Endometrium (tissue), 2 donors: ENCODE measurements at regions not wholly inside any gene's neighbourhood (a gene's known extent, or its start where the extent isn't known, plus 50 kb on each side); places are given as distances from the start of the nearest gene placed in this dataset.
A peak's percentile ranks its signal among the peaks of the same experiment; 100 is the strongest.

Experiments used
- FAIRE-seq: peaks from 2 replicates; lab custom pipeline; 2012; peaks lifted over from hg19 to GRCh38; lab: Jason Lieb, UNC
- donor health status: control.
- donor health status: control.

DNA sequence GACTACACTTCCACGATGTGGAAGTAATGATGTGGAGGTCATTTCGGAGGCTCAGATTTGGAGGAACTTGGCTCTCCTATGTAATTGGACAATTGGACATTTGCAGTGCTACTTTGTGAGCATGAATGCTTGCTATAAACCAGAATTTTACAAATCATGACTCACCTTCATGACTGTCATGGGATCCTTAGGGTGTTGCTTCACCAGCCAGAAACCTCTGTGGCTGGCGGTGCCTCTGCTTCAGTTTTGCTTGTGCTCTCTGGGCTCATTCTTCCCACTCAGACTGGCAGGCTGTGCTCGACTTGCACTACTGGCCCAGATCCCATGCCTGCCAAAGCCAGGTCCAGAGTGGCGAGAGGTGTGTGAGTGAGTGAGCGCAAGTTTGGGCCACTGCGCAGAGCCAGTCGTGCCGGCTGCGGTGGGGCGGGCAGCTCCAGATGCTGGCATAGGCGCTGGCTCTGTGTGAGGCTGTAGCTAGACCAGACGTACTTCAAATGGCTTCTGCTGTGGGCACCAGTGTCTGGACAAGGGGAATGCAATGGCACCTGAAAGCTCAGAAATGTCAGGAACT, 387.8 kb downstream of the AEBP2 start:
- no peak for FAIRE-seq

GRCh38 chr12:19829100-19829853, 390.0 kb downstream of the AEBP2 start:
- FAIRE-seq, result no peak

DNA sequence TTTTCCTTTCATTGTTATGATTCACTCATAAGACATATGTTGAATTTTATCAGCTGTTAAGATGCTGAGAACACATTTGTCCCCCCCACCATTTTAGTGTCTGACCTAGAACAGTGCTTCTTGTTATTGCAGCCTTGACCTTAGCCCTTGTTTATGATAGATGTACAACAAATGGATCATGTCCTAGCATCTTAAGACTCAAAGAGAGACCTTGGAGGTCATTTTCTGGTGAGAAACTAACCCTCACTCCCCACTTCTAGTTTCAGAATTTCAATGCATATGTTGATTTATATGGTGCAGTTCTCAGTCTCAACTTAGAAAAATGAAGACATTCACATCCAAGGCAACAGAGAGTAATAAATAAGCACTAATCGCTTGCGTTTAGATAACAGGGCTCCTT, 391.2 kb downstream of the AEBP2 start:
- FAIRE-seq, result no peak

- no peak for FAIRE-seq
Measured at GRCh38 chr12:19833775-19834501, 394.6 kb downstream of the AEBP2 start.

- FAIRE-seq, result no peak
Measured at GRCh38 chr12:19834592-19834991, 395.3 kb downstream of the AEBP2 start.

- FAIRE-seq, result no peak
Measured at GRCh38 chr12:19836056-19836455, 396.8 kb downstream of the AEBP2 start.

DNA sequence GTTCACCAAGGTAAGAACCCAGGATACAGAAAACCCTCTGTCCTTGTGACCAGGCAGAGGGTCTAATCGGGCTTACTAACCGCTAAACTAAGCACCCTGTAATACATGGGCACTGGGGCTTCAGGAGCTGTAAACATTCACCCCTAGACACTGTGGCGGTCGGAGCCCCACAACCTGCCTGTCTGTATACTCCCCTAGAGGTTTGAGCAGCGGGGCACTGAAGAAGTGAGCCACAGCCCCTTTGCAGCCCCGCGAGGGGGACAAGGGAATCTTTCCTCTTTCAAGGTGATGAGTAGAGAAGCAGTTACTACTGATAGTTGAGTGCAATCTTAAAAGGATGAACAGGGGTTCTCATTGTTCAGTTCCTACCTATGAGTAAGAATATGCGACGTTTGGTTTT, 397.2 kb downstream of the AEBP2 start:
- FAIRE-seq, result no peak

DNA sequence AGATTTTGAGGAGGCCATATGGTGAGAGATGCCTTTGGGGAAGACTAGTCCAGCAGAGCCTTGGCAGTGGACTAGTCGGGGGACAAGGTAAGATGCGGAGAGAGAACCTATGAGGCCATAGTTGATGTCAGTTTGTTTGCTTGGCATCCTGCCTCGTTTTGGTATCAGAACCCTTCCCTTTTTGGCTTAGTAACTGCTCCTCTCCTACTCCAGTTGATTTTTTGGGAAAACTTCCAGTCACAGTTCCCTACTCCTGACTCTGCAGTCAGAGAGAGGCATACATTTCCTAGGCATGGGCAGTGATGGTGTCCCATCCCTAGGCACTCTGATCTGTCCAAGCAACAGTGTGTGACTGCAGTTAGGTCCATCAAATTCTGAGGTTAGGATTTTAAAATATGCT, 398.3 kb downstream of the AEBP2 start:
- no peak for FAIRE-seq

- no peak for FAIRE-seq
Measured at GRCh38 chr12:19841451-19841850, 402.2 kb downstream of the AEBP2 start.

DNA sequence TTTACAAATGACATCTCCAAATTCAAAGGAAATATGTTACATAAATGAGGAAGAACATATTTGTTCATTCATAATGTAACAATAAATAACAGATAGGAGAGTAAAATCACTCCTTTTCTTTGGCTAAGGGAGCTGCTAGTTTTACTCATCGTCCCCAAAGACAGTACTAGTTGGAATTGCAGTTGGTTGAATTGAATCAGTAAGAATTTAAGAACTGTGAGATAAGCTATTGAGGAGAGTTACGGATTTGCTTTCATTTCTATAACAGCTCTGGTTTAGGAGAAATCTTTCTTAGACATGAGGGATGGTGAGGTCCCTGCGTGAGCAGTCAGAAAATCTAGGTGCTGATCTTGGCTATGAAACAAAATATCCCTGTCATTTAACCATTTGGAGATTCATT, 402.8 kb downstream of the AEBP2 start:
- no peak for FAIRE-seq

- no peak for FAIRE-seq
Measured at GRCh38 chr12:19844224-19844623, 404.9 kb downstream of the AEBP2 start.

GRCh38 chr12:19846574-19846973, 407.3 kb downstream of the AEBP2 start:
- no peak for FAIRE-seq

DNA sequence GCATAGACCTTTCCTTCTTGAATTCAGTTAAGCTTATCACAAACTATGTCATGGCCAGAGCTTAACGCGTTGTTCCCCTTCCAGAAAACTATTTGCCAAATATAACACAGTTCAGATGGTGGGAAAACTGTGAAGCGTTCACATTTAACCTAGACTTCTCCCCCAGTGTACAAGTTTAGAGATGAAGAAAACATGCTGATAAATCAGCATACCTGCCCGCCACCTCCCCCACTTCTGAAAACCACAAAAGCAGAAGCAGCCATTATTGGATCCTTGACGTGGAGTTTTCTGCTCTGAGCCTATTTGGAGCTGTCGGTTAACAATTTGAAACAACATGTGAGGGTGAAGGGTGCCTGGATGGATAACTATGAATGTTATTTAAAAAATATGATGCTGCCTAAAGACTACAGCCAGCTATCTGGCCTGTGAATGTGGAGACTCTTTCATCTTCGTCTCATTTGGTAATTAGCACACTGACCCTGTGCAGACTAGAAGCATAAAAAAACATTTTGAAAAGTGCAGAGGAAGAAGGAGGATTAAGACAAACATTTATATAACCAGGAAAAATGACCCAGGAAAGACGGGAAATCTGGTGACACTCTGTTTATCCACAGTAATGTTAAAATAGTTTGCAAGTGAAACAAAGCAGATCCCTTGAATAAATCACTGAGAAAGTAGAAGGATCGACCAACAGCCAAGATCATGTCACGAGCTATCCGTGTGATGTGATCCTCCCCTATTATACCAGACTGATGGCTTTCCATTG, 408.2 kb downstream of the AEBP2 start:
- peak; percentile 99 for FAIRE-seq

- FAIRE-seq, result no peak
Measured at GRCh38 chr12:19848421-19848820, 409.1 kb downstream of the AEBP2 start.

- no peak for FAIRE-seq
Measured at GRCh38 chr12:19849208-19849607, 409.9 kb downstream of the AEBP2 start.

DNA sequence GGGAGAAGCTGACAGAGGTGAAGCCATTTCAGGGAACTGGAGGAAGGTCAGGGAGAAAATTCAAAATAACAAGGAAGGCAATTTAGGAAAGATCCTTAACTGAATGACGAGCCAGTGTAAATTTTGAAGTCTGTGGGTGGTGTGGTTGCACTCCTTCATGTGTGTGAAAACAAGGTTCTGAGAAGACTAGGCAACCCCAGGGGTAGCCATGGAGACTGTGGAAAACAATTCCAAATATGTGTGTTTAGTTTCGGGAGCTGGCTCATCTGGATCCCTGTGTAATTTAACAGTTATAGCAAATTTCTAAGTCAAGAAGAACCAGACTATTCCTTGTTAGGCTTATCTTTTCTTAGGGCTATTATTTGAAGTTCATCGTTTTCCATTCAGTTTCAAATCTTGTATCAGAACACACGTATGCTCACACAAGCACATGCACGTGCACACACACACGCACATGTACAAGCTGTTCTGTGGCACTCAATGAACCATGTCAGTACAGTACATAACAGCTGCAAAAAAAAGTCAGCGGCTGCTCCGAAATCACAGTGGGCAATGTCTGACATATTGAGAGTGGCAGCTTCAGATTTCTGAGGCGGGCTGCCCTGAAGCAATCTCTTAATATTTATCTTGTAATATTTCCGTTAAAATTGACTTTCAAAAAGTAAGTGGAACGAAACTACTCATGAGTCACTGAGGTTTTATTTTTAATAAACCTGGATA, 411.2 kb downstream of the AEBP2 start:
- peak; percentile 95 for FAIRE-seq

DNA sequence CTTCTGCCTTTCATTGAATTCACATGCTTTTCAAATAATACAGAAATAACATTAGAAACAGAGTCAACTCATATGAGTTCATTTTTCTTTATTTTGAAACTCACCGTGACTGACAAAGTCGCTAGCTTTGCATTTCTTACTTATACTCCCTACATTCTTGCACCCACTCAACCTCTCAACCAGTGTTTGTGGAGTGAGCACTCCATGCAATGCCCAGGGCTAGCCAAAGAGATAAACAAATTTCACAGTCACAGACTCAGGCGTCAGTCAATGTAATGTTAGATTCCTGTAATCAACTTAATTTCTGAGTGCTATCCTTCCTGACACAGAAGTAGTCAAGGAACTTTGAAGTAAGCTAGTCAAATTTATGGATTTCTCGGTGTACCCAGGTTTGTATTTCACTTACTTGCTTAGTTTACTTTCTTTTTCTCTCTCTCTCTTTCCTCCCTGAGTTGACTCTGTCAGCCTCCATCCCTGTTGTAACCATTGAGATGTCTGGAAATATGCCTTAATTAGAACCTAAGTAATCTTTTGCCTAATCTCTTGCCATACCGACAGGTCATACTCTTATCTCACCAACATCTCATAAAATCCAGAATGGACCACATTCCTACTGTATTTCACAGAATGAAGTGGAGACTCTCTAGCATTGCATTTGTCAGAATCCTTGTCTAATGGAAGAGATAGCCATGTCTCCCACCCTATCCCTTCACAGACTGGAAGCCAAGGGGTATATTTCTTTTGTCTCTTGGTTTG, 413.0 kb downstream of the AEBP2 start:
- no peak for FAIRE-seq

DNA sequence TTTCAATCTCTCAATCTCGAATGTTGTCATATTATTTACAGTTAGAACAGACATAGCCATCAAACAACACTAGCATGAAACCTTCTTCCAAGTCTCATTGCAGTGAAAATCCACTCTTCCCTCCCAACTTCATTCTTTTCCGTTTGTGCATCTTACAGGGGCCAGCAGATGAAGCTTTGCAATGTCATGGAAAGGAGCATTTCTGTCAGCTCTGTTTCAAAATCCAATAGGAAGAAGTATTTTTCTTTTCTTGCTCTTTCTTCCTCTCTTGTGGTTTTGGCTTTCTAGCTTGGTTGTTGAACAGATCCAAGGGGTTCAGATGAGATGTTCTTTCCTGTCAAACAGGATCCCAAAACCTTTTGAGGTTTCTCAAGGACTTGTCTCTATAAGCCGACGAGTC, 416.6 kb downstream of the AEBP2 start:
- FAIRE-seq, result no peak

DNA sequence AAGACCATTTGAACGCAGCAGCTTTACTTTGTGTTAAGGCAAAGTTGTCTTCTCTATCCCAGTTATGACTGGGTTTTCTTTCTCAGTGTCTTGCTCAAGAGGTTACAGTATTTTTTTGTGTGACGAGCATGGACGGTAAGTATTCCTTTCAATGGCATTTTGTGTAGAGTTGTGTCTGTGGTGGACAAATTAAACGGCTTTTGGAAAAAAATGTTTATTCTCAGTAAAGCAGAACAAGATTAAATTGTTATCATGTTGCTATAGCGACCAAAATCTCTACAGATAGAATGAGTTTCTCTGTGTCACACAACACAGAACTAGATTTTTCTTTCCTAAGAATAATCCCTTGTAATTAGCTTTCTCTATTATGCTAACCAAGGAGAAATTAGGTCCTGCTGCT, 417.1 kb downstream of the AEBP2 start:
- no peak for FAIRE-seq

DNA sequence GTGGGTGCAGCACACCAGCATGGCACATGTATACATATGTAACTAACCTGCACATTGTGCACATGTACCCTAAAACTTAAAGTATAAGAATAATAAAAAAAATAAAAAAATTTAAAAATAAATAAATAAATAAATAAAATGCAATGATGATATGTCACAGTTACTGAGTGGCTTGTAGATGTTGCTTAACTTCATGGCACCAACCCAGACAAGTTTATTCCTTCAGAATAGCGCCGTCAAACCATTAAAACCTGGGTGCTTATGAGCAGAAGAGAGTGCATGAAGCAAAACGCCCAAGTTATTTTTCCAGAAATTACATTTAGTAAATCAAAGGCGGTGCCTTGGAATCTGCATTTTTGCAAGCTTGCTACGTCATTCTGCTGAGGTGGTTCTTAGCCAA, 417.9 kb downstream of the AEBP2 start:
- no peak for FAIRE-seq

- no peak for FAIRE-seq
Measured at GRCh38 chr12:19867151-19867550, 427.9 kb downstream of the AEBP2 start.
